ENCODE measurements at regions not wholly inside any gene's neighbourhood (a gene's known extent, or its start where the extent isn't known, plus 50 kb on each side); places are given as distances from the start of the nearest gene placed in this dataset.

GRCh38 chr6:11919771-11920440, 92.2 kb upstream of the HIVEP1 start:
- TF ChIP-seq, protein P1, sequence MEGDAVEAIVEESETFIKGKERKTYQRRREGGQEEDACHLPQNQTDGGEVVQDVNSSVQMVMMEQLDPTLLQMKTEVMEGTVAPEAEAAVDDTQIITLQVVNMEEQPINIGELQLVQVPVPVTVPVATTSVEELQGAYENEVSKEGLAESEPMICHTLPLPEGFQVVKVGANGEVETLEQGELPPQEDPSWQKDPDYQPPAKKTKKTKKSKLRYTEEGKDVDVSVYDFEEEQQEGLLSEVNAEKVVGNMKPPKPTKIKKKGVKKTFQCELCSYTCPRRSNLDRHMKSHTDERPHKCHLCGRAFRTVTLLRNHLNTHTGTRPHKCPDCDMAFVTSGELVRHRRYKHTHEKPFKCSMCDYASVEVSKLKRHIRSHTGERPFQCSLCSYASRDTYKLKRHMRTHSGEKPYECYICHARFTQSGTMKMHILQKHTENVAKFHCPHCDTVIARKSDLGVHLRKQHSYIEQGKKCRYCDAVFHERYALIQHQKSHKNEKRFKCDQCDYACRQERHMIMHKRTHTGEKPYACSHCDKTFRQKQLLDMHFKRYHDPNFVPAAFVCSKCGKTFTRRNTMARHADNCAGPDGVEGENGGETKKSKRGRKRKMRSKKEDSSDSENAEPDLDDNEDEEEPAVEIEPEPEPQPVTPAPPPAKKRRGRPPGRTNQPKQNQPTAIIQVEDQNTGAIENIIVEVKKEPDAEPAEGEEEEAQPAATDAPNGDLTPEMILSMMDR (IDR thresholded peaks at IDR 0.05) = no peak
- no peaks in the 10 kb centered on the region for H3K36me3 ChIP-seq
- H3K27ac ChIP-seq = no peak overlapping the region
- intact Hi-C loops (cut with DNase I) = no loop called here
- ATAC-seq = no peak
- H3K4me1 ChIP-seq = peaks cover 0 to 11% (median 4%) of the 10 kb centered on the region in 9 donors
- H3K9me3 ChIP-seq = no peaks in the 10 kb centered on the region
- WGBS, 2 donors = 93 to 94% methylated on average over 8 of the region's 8 CpGs
- no peak overlapping the region for H3K4me3 ChIP-seq
- H3K27me3 ChIP-seq = no peaks in the 10 kb centered on the region
- DNase-seq = no peak

GRCh38 chr6:11918739-11919605, 93.1 kb upstream of the HIVEP1 start:
- TF ChIP-seq, protein P1 (IDR thresholded peaks at IDR 0.05) = no peak
- intact Hi-C loops (cut with DNase I) = no loop called here
- Histone ChIP-seq H3K9me3 (no peaks in the 10 kb centered on the region), H3K4me1 (peaks cover 0 to 11% (median 4%) of the 10 kb centered on the region in 9 donors), H3K4me3 (no peak overlapping the region), H3K36me3 (no peaks in the 10 kb centered on the region), H3K27me3 (no peaks in the 10 kb centered on the region), H3K27ac (peak overlapping the region in 1 of 10 donors; percentile 5)
- WGBS, 2 donors = 73 to 78% methylated on average over 9 of the region's 9 CpGs
- DNase-seq (no peak), ATAC-seq (peak in 1 of 8 donors; percentile 16)

DNA sequence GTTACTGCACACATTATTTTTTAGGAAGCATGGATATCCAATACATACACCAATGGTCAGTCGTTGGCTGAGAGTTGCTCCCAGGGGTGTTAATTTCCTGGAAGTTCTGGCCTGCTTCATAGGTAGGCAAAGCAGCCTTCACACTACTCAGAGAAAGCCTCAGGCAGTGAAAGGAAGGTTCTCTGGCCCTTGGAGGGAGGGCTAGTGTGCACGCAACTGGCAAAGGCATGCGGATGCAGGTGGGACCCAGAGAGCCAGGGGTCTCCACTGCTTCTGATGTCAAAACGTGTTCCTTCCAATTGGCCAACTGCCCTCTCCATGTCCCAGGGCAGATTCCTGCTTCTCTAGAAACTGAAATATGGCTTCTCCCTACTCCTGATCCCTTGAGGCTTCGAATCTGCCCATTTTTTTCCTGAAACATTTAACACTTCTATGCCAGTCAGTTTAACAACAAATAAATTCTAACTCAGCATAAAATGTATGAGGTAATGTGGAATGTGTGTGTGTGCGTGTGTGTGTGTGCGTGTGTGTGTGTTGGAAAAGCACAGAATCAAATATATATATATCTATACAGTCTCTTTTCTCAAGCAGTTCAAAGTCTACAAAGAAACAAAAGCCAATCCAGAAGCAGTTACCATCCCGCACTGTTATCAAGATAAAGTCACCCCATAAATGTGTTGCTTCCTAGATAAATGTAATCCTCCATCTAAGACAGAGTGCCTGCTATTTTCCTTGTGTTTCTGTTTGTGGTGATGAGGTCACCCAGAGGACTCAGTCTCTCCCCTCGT, 94.0 kb upstream of the HIVEP1 start:
- no peak for DNase-seq
- intact Hi-C loops (cut with DNase I) = no loop called here
- H3K9me3 ChIP-seq = no peaks in the 10 kb centered on the region
- no peak overlapping the region for H3K4me3 ChIP-seq
- H3K27me3 ChIP-seq = no peaks in the 10 kb centered on the region
- no peaks in the 10 kb centered on the region for H3K36me3 ChIP-seq
- peaks cover 0 to 11% (median 4%) of the 10 kb centered on the region in 9 donors for H3K4me1 ChIP-seq
- ATAC-seq = peak in 5 of 8 donors; percentile 21 to 54 (median 31)
- TF ChIP-seq, protein P1 (IDR thresholded peaks at IDR 0.05) = no peak
- no peak overlapping the region for H3K27ac ChIP-seq
- WGBS, 2 donors = 61 to 72% methylated on average over 9 of the region's 9 CpGs

DNA sequence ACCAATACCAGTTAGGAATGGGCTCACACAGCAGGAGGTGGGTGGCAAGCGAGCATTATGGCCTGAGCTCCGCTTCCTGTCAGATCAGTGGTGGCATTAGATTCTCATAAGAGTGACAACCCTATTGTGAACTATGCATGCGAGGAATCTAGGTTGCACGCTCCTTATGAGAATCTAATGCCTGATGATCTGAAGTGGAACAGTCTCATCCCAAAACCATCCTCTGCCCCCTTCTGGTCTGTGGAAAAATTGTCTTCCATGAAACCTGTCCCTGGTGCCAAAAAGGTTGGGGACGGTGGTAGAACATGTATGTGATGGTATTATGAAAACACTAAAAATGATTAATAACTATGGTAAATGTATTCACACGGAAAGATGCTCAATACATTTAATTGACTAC, 99.7 kb upstream of the HIVEP1 start:
- no peak for DNase-seq
- intact Hi-C loops (cut with DNase I) = loop anchor here in 1 of 10 donors (5.0 kb wide), 1 partner anchor 455 kb away; no protein-coding TSS in a partner anchor
- WGBS, 2 donors = 95 to 97% methylated on average over 6 of the region's 6 CpGs
- no peaks in the 10 kb centered on the region for H3K36me3 ChIP-seq
- TF ChIP-seq, protein P1 (IDR thresholded peaks at IDR 0.05) = peak in 3 of 9 donors; percentile 7 to 30 (median 10)
- no peak overlapping the region for H3K4me3 ChIP-seq
- no peak overlapping the region for H3K27ac ChIP-seq
- H3K4me1 ChIP-seq = no peaks in the 10 kb centered on the region
- ATAC-seq = no peak
- peaks cover 0 to 8% (median 0%) of the 10 kb centered on the region in 11 donors for H3K9me3 ChIP-seq
- H3K27me3 ChIP-seq = no peaks in the 10 kb centered on the region

Measured in heart right ventricle (tissue), 16 donors.